ENCODE measurements at regions not wholly inside any gene's neighbourhood (a gene's known extent, or its start where the extent isn't known, plus 50 kb on each side); places are given as distances from the start of the nearest gene placed in this dataset.

- Histone ChIP-seq H3K27me3 (ENCODE audit: control insufficient read depth, insufficient read depth, low read length) (no peaks in the 10 kb centered on the region), H3K27ac (no peak overlapping the region), H3K4me3 (ENCODE audit: low read depth, low read length) (no peak overlapping the region), H3K9ac (no peak overlapping the region), H3K4me2 (ENCODE audit: low read length) (peak overlapping the region; percentile 13), H3K36me3 (ENCODE audit: control insufficient read depth, insufficient read depth, low read length) (no peaks in the 10 kb centered on the region), H3K79me2 (no peaks in the 10 kb centered on the region), H2AFZ (no peak overlapping the region), H3K9me3 (ENCODE audit: control insufficient read depth, low read length) (no peaks in the 10 kb centered on the region), H3K4me1 (no peaks in the 10 kb centered on the region)
- TF ChIP-seq CTCF (IDR thresholded peaks at IDR 0.05): no peak
These were observed 680.5 kb downstream of the MECOM start for GRCh38 chr3:168983046-168983445.

- Histone ChIP-seq H3K27me3 (ENCODE audit: control insufficient read depth, insufficient read depth, low read length) (no peaks in the 10 kb centered on the region), H2AFZ (no peak overlapping the region), H3K9me3 (ENCODE audit: control insufficient read depth, low read length) (no peaks in the 10 kb centered on the region), H3K4me2 (ENCODE audit: low read length) (no peak overlapping the region), H3K4me1 (no peaks in the 10 kb centered on the region), H3K79me2 (no peaks in the 10 kb centered on the region), H3K36me3 (ENCODE audit: control insufficient read depth, insufficient read depth, low read length) (no peaks in the 10 kb centered on the region), H3K9ac (no peak overlapping the region), H3K4me3 (ENCODE audit: low read depth, low read length) (no peak overlapping the region), H3K27ac (no peak overlapping the region)
- no peak for TF ChIP-seq CTCF (IDR thresholded peaks at IDR 0.05)
These were observed 682.1 kb downstream of the MECOM start for GRCh38 chr3:168981396-168981795.

GRCh38 chr3:168977716-168978374 is 685.7 kb downstream of the MECOM start:
- H3K9me3 ChIP-seq (ENCODE audit: control insufficient read depth, low read length): no peaks in the 10 kb centered on the region
- no peaks in the 10 kb centered on the region for H3K27me3 ChIP-seq (ENCODE audit: control insufficient read depth, insufficient read depth, low read length)
- H2AFZ ChIP-seq: no peak overlapping the region
- peak overlapping the region; percentile 21 for H3K4me2 ChIP-seq (ENCODE audit: low read length)
- H3K9ac ChIP-seq: no peak overlapping the region
- no peak overlapping the region for H3K27ac ChIP-seq
- no peak for TF ChIP-seq CTCF (IDR thresholded peaks at IDR 0.05)
- no peak overlapping the region for H3K4me3 ChIP-seq (ENCODE audit: low read depth, low read length)
- H3K4me1 ChIP-seq: no peaks in the 10 kb centered on the region
- no peaks in the 10 kb centered on the region for H3K79me2 ChIP-seq
- H3K36me3 ChIP-seq (ENCODE audit: control insufficient read depth, insufficient read depth, low read length): no peaks in the 10 kb centered on the region

- no peak overlapping the region for H2AFZ ChIP-seq
- H3K79me2 ChIP-seq: no peaks in the 10 kb centered on the region
- H3K9me3 ChIP-seq (ENCODE audit: control insufficient read depth, low read length): no peaks in the 10 kb centered on the region
- no peak overlapping the region for H3K27ac ChIP-seq
- no peaks in the 10 kb centered on the region for H3K27me3 ChIP-seq (ENCODE audit: control insufficient read depth, insufficient read depth, low read length)
- H3K4me3 ChIP-seq (ENCODE audit: low read depth, low read length): no peak overlapping the region
- H3K4me2 ChIP-seq (ENCODE audit: low read length): peak overlapping the region; percentile 21
- no peak overlapping the region for H3K9ac ChIP-seq
- TF ChIP-seq CTCF (IDR thresholded peaks at IDR 0.05): no peak
- H3K4me1 ChIP-seq: no peaks in the 10 kb centered on the region
- no peaks in the 10 kb centered on the region for H3K36me3 ChIP-seq (ENCODE audit: control insufficient read depth, insufficient read depth, low read length)
These were observed 686.5 kb downstream of the MECOM start for GRCh38 chr3:168976969-168977368.

- TF ChIP-seq CTCF (IDR thresholded peaks at IDR 0.05): no peak
- no peak overlapping the region for H3K4me2 ChIP-seq (ENCODE audit: low read length)
- H3K79me2 ChIP-seq: no peaks in the 10 kb centered on the region
- no peaks in the 10 kb centered on the region for H3K4me1 ChIP-seq
- H2AFZ ChIP-seq: no peak overlapping the region
- H3K27ac ChIP-seq: no peak overlapping the region
- H3K9me3 ChIP-seq (ENCODE audit: control insufficient read depth, low read length): no peaks in the 10 kb centered on the region
- H3K36me3 ChIP-seq (ENCODE audit: control insufficient read depth, insufficient read depth, low read length): no peaks in the 10 kb centered on the region
- no peaks in the 10 kb centered on the region for H3K27me3 ChIP-seq (ENCODE audit: control insufficient read depth, insufficient read depth, low read length)
- no peak overlapping the region for H3K4me3 ChIP-seq (ENCODE audit: low read depth, low read length)
- no peak overlapping the region for H3K9ac ChIP-seq
These were observed 687.9 kb downstream of the MECOM start for GRCh38 chr3:168975576-168975975.

Data from parathyroid adenoma (tissue), 2 donors.